ENCODE measurements at regions not wholly inside any gene's neighbourhood (a gene's known extent, or its start where the extent isn't known, plus 50 kb on each side); places are given as distances from the start of the nearest gene placed in this dataset.

- no TSS peak for BruUV-seq (replicated peaks)
- Histone ChIP-seq H3K9me2 (replicated peaks; ENCODE audit: low read length) (no peaks in the 10 kb centered on the region), H3K27me3 (ENCODE audit: low read length) (no peaks in the 10 kb centered on the region), H3K4me2 (ENCODE audit: low read length) (no peak overlapping the region), H3K4me1 (ENCODE audit: insufficient read depth, low read length) (no peaks in the 10 kb centered on the region), H3K9ac (ENCODE audit: low read length) (no peak overlapping the region), H3K79me2 (ENCODE audit: low read length) (no peaks in the 10 kb centered on the region), H3F3A (ENCODE audit: low read length, unreplicated experiment) (no peaks in the 10 kb centered on the region), H3K4me3 (ENCODE audit: low read length) (no peak overlapping the region), H2AFZ (ENCODE audit: low read length) (no peak overlapping the region), H3K9me3 (ENCODE audit: low read length) (no peaks in the 10 kb centered on the region), H3K27ac (ENCODE audit: low read length) (no peak overlapping the region), H3K36me3 (ENCODE audit: low read depth, low read length) (no peaks in the 10 kb centered on the region), H4K20me1 (ENCODE audit: low read length) (no peaks in the 10 kb centered on the region)
- no peak for ATAC-seq
- TF ChIP-seq EZH2phosphoT487 (IDR thresholded peaks at IDR 0.05; ENCODE audit: borderline replicate concordance, low read length) (no peak), CTCF (conservative IDR thresholded peaks at IDR 0.05; ENCODE audit: low read depth, low read length) (no peak), EZH2 (IDR thresholded peaks at IDR 0.05; ENCODE audit: low read length, unreplicated experiment) (no peak)
- ChIA-PET POLR2A (ENCODE audit: unreplicated experiment) (no interaction called here), CTCF (no interaction called here)
- DNase-seq = no peak
- intact Hi-C loops (cut with micrococcal nuclease) = no loop called here
Measured at GRCh38 chr9:86828631-86829030, 118.7 kb downstream of the GAS1 start.

- Histone ChIP-seq H3K27me3 (ENCODE audit: low read length) (no peaks in the 10 kb centered on the region), H3K9ac (ENCODE audit: low read length) (no peak overlapping the region), H3K9me2 (replicated peaks; ENCODE audit: low read length) (no peaks in the 10 kb centered on the region), H4K20me1 (ENCODE audit: low read length) (no peaks in the 10 kb centered on the region), H2AFZ (ENCODE audit: low read length) (no peak overlapping the region), H3K4me2 (ENCODE audit: low read length) (no peak overlapping the region), H3K27ac (ENCODE audit: low read length) (no peak overlapping the region), H3K9me3 (ENCODE audit: low read length) (no peaks in the 10 kb centered on the region), H3K79me2 (ENCODE audit: low read length) (no peaks in the 10 kb centered on the region), H3K36me3 (ENCODE audit: low read depth, low read length) (no peaks in the 10 kb centered on the region), H3K4me1 (ENCODE audit: insufficient read depth, low read length) (no peaks in the 10 kb centered on the region), H3F3A (ENCODE audit: low read length, unreplicated experiment) (no peaks in the 10 kb centered on the region), H3K4me3 (ENCODE audit: low read length) (no peak overlapping the region)
- BruUV-seq (replicated peaks) = no TSS peak
- ATAC-seq (no peak), DNase-seq (no peak)
- intact Hi-C loops (cut with micrococcal nuclease) = no loop called here
- POLR2A ChIA-PET (ENCODE audit: unreplicated experiment) = no interaction called here
- CTCF ChIA-PET = no interaction called here
- TF ChIP-seq EZH2 (IDR thresholded peaks at IDR 0.05; ENCODE audit: low read length, unreplicated experiment) (no peak), EZH2phosphoT487 (IDR thresholded peaks at IDR 0.05; ENCODE audit: borderline replicate concordance, low read length) (no peak), CTCF (conservative IDR thresholded peaks at IDR 0.05; ENCODE audit: low read depth, low read length) (no peak)
Measured at GRCh38 chr9:86827893-86828292, 119.4 kb downstream of the GAS1 start.

GRCh38 chr9:86825299-86825698 is 122.0 kb downstream of the GAS1 start:
- ChIA-PET CTCF (no interaction called here), POLR2A (ENCODE audit: unreplicated experiment) (no interaction called here)
- intact Hi-C loops (cut with micrococcal nuclease) = no loop called here

More at GRCh38 chr9:86825299-86825698, 122.0 kb downstream of the GAS1 start:
- ATAC-seq (no peak), DNase-seq (no peak)
- H3K27me3 ChIP-seq (ENCODE audit: low read length) = no peaks in the 10 kb centered on the region
- TF ChIP-seq EZH2 (IDR thresholded peaks at IDR 0.05; ENCODE audit: low read length, unreplicated experiment) (no peak), CTCF (conservative IDR thresholded peaks at IDR 0.05; ENCODE audit: low read depth, low read length) (no peak), EZH2phosphoT487 (IDR thresholded peaks at IDR 0.05; ENCODE audit: borderline replicate concordance, low read length) (no peak)
- H2AFZ ChIP-seq (ENCODE audit: low read length) = no peak overlapping the region
- no peak overlapping the region for H3K4me3 ChIP-seq (ENCODE audit: low read length)
- no peak overlapping the region for H3K27ac ChIP-seq (ENCODE audit: low read length)
- no peaks in the 10 kb centered on the region for H3K9me2 ChIP-seq (replicated peaks; ENCODE audit: low read length)
- no peaks in the 10 kb centered on the region for H3K79me2 ChIP-seq (ENCODE audit: low read length)
- H3K4me1 ChIP-seq (ENCODE audit: insufficient read depth, low read length) = no peaks in the 10 kb centered on the region
- no peaks in the 10 kb centered on the region for H3K9me3 ChIP-seq (ENCODE audit: low read length)
- no peak overlapping the region for H3K4me2 ChIP-seq (ENCODE audit: low read length)
- H3F3A ChIP-seq (ENCODE audit: low read length, unreplicated experiment) = no peaks in the 10 kb centered on the region
- no peaks in the 10 kb centered on the region for H3K36me3 ChIP-seq (ENCODE audit: low read depth, low read length)
- no peak overlapping the region for H3K9ac ChIP-seq (ENCODE audit: low read length)
- no TSS peak for BruUV-seq (replicated peaks)
- no peaks in the 10 kb centered on the region for H4K20me1 ChIP-seq (ENCODE audit: low read length)

Measured in PC-3 (cell line).